Trophoblast cell (in vitro differentiated cells and primary cell): ENCODE measurements at regions not wholly inside any gene's neighbourhood (a gene's known extent, or its start where the extent isn't known, plus 50 kb on each side); places are given as distances from the start of the nearest gene placed in this dataset.
A peak's percentile ranks its signal among the peaks of the same experiment; 100 is the strongest.

ENCODE experiments used
- DNase-seq, 2 donors: peaks; one replicate each; pipeline ENCODE4 v3.0.0-alpha.2; 2016
- H2AFZ ChIP-seq: 2 replicates; pipeline ENCODE4 v1.6.1; 2013; ENCODE audit warnings: low read length, moderate library complexity, mild to moderate bottlenecking; ENCODE audit not compliant: insufficient read depth, poor library complexity
- H2AK5ac ChIP-seq: 2 replicates; pipeline ENCODE4 v1.6.1; 2013; ENCODE audit warnings: mild to moderate bottlenecking, low read length
- H2BK120ac ChIP-seq: 2 replicates; pipeline ENCODE4 v1.6.1; 2013; ENCODE audit warnings: low read length, mild to moderate bottlenecking, moderate library complexity; ENCODE audit not compliant: insufficient read depth, poor library complexity
- H2BK12ac ChIP-seq: 2 replicates; pipeline ENCODE4 v1.6.1; 2013; ENCODE audit warnings: mild to moderate bottlenecking, low read length, moderate library complexity
- H2BK5ac ChIP-seq: 2 replicates; pipeline ENCODE4 v1.6.1; 2013; ENCODE audit warnings: low read length, low read depth, moderate library complexity, mild to moderate bottlenecking; ENCODE audit not compliant: poor library complexity
- H3K14ac ChIP-seq: 2 replicates; pipeline ENCODE4 v1.6.1; 2013; ENCODE audit warnings: mild to moderate bottlenecking, low read length
- H3K18ac ChIP-seq: 2 replicates; pipeline ENCODE4 v1.6.1; 2013; ENCODE audit warnings: mild to moderate bottlenecking, low read length
- H3K23ac ChIP-seq: 2 replicates; pipeline ENCODE4 v1.6.1; 2013; ENCODE audit warnings: low read length
- H3K27ac ChIP-seq: 2 replicates; pipeline ENCODE4 v1.5.1; 2013; ENCODE audit warnings: low read depth, mild to moderate bottlenecking, inconsistent platforms, low read length, moderate library complexity
- H3K27me3 ChIP-seq: 2 replicates; pipeline ENCODE4 v1.6.1; 2013; ENCODE audit warnings: inconsistent platforms, mild to moderate bottlenecking, low read length, moderate library complexity; ENCODE audit not compliant: insufficient read depth
- H3K36me3 ChIP-seq, 2 experiments: 1 replicate in 1 of 2; 2 replicates in 1 of 2; pipeline ENCODE4 v1.6.1; 2013; ENCODE audit warnings: low read length in 2 of 2, mild to moderate bottlenecking in 2 of 2, moderate library complexity in 1 of 2; ENCODE audit not compliant: insufficient read depth in 2 of 2, control insufficient read depth in 1 of 2
- H3K4ac ChIP-seq: 2 replicates; pipeline ENCODE4 v1.6.1; 2013; ENCODE audit warnings: low read depth, mild to moderate bottlenecking, low read length, moderate library complexity
- H3K4me1 ChIP-seq, 2 experiments: 1 replicate in 1 of 2; 2 replicates in 1 of 2; pipeline ENCODE4 v1.6.1; 2013; ENCODE audit warnings: low read length in 2 of 2, mild to moderate bottlenecking in 2 of 2, moderate library complexity in 1 of 2; ENCODE audit not compliant: insufficient read depth in 2 of 2, control insufficient read depth in 1 of 2
- H3K4me2 ChIP-seq: 2 replicates; pipeline ENCODE4 v1.6.1; 2013; ENCODE audit warnings: inconsistent platforms, mild to moderate bottlenecking, low read length, moderate library complexity
- H3K4me3 ChIP-seq: 2 replicates; pipeline ENCODE4 v1.5.1; 2013; ENCODE audit warnings: mild to moderate bottlenecking, low read depth, low read length, inconsistent platforms
- H3K79me1 ChIP-seq: one replicate; pipeline ENCODE4 v1.6.1; 2013; ENCODE audit warnings: low read length
- H3K79me2 ChIP-seq: 2 replicates; pipeline ENCODE4 v1.6.1; 2013; ENCODE audit warnings: low read length, mild to moderate bottlenecking; ENCODE audit not compliant: control insufficient read depth, insufficient read depth, poor library complexity
- H3K9ac ChIP-seq: 2 replicates; pipeline ENCODE4 v1.6.1; 2013; ENCODE audit warnings: mild to moderate bottlenecking, low read length
- H3K9me3 ChIP-seq: 2 replicates; pipeline ENCODE4 v1.6.1; 2013; ENCODE audit warnings: low read depth, mild to moderate bottlenecking, control low read depth, inconsistent platforms, low read length; ENCODE audit not compliant: insufficient read depth
- H4K12ac ChIP-seq: 2 replicates; pipeline ENCODE4 v1.6.1; 2013; ENCODE audit warnings: low read depth, mild to moderate bottlenecking, low read length, moderate library complexity
- H4K8ac ChIP-seq: 2 replicates; pipeline ENCODE4 v1.6.1; 2013; ENCODE audit warnings: low read depth, mild to moderate bottlenecking, low read length, moderate library complexity
- H4K91ac ChIP-seq: one replicate; pipeline ENCODE4 v1.6.1; 2013; ENCODE audit warnings: low read depth, mild to moderate bottlenecking, low read length, moderate library complexity
- WGBS: extraction: QIAGEN DNeasy Blood & Tissue Kit; methylation state at CpG from one replicate; pipeline ENCODE4 v1.1.7; 2013; ENCODE audit warnings: missing lambda C conversion rate; ENCODE audit not compliant: insufficient read length, insufficient coverage; ENCODE audit errors: extremely low coverage; 5-methylcytosine and 5-hydroxymethylcytosine counted together

DNA sequence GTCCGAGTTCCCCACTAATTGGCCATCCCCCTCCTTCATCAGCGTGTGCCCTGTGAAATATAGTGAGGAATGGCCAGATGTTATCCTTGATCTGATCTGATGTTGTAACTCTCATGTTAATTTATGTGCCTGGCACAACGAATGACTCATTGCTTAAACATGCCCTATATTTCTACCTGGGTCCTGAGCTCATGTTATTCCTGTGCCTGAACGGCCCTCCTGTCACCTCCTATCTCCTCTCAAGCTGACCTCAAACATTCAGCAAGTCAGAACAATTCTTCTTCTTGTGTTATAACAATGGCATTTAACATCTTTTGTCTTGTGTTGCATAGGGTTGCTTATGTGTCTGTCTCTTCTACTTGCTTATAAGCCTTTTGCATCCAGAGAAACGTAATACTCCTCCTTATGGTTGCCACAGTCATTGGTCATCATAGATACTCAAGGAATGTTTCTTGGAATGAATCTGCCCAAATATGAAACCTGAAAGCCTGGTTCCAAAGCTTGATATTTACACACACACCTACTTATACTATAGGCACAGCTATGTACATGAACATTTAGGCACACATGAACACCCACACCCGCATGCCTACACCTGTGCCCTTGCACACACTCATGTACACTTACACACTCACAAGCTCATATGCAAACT lies 80.2 kb upstream of the PHLPP1 start:
- no peak overlapping the region for H3K18ac ChIP-seq
- H3K27me3 ChIP-seq = no peaks in the 10 kb centered on the region
- no peaks in the 10 kb centered on the region for H3K79me2 ChIP-seq
- H2AK5ac ChIP-seq = no peak overlapping the region
- H3K14ac ChIP-seq = no peak overlapping the region
- H3K9me3 ChIP-seq = no peaks in the 10 kb centered on the region
- H2BK120ac ChIP-seq = no peak overlapping the region
- WGBS = no CpG with 5 or more reads among the region's 6 CpGs
- DNase-seq = peak; percentile 66 to 88
- H3K4me2 ChIP-seq = no peak overlapping the region
- H2AFZ ChIP-seq = no peak overlapping the region
- H3K4me3 ChIP-seq = peak overlapping the region; percentile 35
- H2BK12ac ChIP-seq = no peak overlapping the region
- no peak overlapping the region for H3K9ac ChIP-seq
- no peak overlapping the region for H4K12ac ChIP-seq
- H3K27ac ChIP-seq = no peak overlapping the region
- no peaks in the 10 kb centered on the region for H3K79me1 ChIP-seq
- H4K91ac ChIP-seq = no peak overlapping the region
- no peak overlapping the region for H3K23ac ChIP-seq
- H3K36me3 ChIP-seq = no peaks in the 10 kb centered on the region
- peaks cover 3 to 8% of the 10 kb centered on the region in 2 experiments for H3K4me1 ChIP-seq
- no peak overlapping the region for H4K8ac ChIP-seq
- H2BK5ac ChIP-seq = no peak overlapping the region
- no peak overlapping the region for H3K4ac ChIP-seq

DNA sequence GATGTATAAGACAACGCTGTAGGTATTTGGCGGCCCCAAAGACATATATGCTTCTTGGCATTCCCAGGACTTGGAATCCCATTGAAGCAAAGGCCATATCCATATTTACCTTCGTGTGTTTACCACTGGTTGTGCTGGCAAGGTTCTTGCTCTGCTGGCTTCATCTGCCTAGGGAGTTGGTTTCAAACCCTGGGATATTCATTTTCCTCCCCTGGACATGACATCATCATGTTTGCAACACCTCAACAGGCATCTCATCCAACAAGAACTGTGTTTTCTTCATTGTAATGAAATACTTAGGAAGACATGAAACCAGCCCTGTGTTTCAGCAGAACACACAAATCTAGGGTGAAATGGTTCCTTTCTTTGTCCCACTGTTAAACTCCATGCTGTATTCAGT lies 77.9 kb upstream of the PHLPP1 start:
- Histone ChIP-seq H2BK12ac (no peak overlapping the region), H2BK5ac (no peak overlapping the region), H3K79me2 (no peaks in the 10 kb centered on the region), H2AK5ac (no peak overlapping the region), H3K4me2 (no peak overlapping the region), H4K91ac (no peak overlapping the region), H3K4ac (no peak overlapping the region), H3K9me3 (no peaks in the 10 kb centered on the region), H3K4me3 (no peak overlapping the region), H3K27me3 (no peaks in the 10 kb centered on the region), H3K9ac (no peak overlapping the region), H3K27ac (no peak overlapping the region), H3K23ac (no peak overlapping the region), H3K18ac (no peak overlapping the region), H4K8ac (no peak overlapping the region), H2AFZ (no peak overlapping the region), H3K14ac (no peak overlapping the region), H2BK120ac (no peak overlapping the region), H3K36me3 (no peaks in the 10 kb centered on the region), H3K79me1 (no peaks in the 10 kb centered on the region), H3K4me1 (peaks cover 3 to 8% of the 10 kb centered on the region in 2 experiments), H4K12ac (no peak overlapping the region)
- no CpG with 5 or more reads among the region's 3 CpGs for WGBS
- DNase-seq = peak; percentile 67 to 84

DNA sequence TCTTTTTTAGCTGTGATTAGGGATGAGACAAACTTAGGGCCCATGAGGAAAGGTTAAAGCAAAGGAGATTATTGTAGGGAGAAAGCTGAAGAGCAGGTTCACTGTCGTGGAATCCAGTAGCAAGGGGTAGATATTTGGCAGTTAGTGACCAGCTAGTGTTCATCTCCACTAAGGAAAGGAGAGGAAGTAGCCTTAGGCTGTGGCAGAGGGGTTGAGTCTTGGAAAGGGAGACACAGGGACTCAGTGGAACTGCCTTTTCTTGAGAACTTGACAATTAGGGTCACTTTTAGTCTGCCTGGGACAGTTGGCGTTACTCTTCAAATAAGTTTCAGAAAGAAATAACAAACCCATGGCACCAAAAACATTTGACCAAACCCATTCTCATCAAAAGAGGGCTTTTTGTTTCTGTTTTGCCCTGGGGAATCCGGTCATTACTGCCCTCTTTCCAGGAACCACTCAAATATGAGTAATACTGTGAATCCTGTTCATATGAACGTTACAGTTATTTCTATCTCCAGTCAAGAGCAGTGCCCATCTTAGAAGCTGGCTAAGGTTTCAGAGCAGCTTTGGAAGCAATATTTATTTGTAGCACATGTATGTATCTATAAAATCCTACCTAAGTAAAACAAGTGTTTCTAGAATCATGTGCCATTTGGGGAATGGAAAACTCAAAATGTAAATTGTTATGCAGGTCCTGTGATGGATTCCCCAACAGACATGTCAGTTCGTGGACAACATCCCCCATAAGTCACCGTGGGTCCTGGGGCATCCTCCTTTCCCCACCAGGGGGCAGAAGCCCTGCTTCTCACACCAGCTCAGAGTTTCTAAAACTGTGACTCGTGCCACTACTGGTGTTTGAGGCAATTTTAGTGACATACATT lies 77.3 kb upstream of the PHLPP1 start:
- Histone ChIP-seq H3K79me2 (no peaks in the 10 kb centered on the region), H2BK12ac (no peak overlapping the region), H3K4me3 (no peak overlapping the region), H3K9me3 (no peaks in the 10 kb centered on the region), H3K4ac (no peak overlapping the region), H3K79me1 (no peaks in the 10 kb centered on the region), H3K27me3 (no peaks in the 10 kb centered on the region), H3K14ac (no peak overlapping the region), H4K12ac (no peak overlapping the region), H2BK120ac (no peak overlapping the region), H3K18ac (no peak overlapping the region), H3K4me2 (no peak overlapping the region), H3K9ac (no peak overlapping the region), H2AK5ac (no peak overlapping the region), H4K8ac (no peak overlapping the region), H2AFZ (no peak overlapping the region), H3K4me1 (peaks cover 3 to 8% of the 10 kb centered on the region in 2 experiments), H3K27ac (no peak overlapping the region), H2BK5ac (no peak overlapping the region), H4K91ac (no peak overlapping the region), H3K36me3 (no peaks in the 10 kb centered on the region), H3K23ac (no peak overlapping the region)
- peak; percentile 25 to 65 for DNase-seq
- no CpG with 5 or more reads among the region's 7 CpGs for WGBS

DNA sequence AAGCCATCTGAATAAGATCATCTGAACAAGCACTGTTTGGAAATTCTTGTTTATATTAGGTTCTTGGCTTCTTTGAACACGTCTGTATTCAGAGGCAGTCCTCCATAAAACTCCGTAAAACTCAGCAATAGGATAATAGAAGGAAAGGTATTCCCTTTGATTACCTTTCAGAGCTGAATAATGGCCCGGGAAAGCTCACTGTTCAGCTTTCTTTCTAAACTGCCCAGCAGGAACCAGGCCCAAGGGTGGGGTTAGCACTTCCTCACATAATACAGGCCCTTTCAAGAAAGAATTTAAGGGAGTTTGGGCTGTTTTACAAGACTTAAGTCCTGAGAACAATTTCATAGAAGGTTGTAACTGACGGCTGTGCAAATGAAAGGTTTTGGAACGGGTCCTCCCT lies 72.2 kb upstream of the PHLPP1 start:
- WGBS = no CpG with 5 or more reads among the region's 5 CpGs
- no peak overlapping the region for H3K27ac ChIP-seq
- no peaks in the 10 kb centered on the region for H3K79me2 ChIP-seq
- H3K4ac ChIP-seq = no peak overlapping the region
- H3K4me2 ChIP-seq = no peak overlapping the region
- H2AK5ac ChIP-seq = no peak overlapping the region
- no peak overlapping the region for H3K9ac ChIP-seq
- no peaks in the 10 kb centered on the region for H3K4me1 ChIP-seq
- H3K14ac ChIP-seq = no peak overlapping the region
- H3K4me3 ChIP-seq = no peak overlapping the region
- H4K12ac ChIP-seq = no peak overlapping the region
- H3K9me3 ChIP-seq = no peaks in the 10 kb centered on the region
- H2AFZ ChIP-seq = no peak overlapping the region
- H3K23ac ChIP-seq = no peak overlapping the region
- DNase-seq = no peak
- H4K8ac ChIP-seq = no peak overlapping the region
- H2BK5ac ChIP-seq = no peak overlapping the region
- H2BK120ac ChIP-seq = no peak overlapping the region
- no peak overlapping the region for H2BK12ac ChIP-seq
- H3K18ac ChIP-seq = no peak overlapping the region
- H3K27me3 ChIP-seq = no peaks in the 10 kb centered on the region
- no peaks in the 10 kb centered on the region for H3K79me1 ChIP-seq
- no peak overlapping the region for H4K91ac ChIP-seq
- H3K36me3 ChIP-seq = no peaks in the 10 kb centered on the region
